SKM-1 (cell line): ENCODE measurements at regions not wholly inside any gene's neighbourhood (a gene's known extent, or its start where the extent isn't known, plus 50 kb on each side); places are given as distances from the start of the nearest gene placed in this dataset.
"Not testable (repeated sequence)": the region's sequence is repeated elsewhere in the genome, so short reads cannot be mapped to it uniquely, and the experiment has no call there.

Source experiments
- DNase-seq: peaks from one replicate; lab custom pipeline; 2025; ENCODE audit not compliant: unreplicated experiment; lab: John Stamatoyannopoulos, UW

DNA sequence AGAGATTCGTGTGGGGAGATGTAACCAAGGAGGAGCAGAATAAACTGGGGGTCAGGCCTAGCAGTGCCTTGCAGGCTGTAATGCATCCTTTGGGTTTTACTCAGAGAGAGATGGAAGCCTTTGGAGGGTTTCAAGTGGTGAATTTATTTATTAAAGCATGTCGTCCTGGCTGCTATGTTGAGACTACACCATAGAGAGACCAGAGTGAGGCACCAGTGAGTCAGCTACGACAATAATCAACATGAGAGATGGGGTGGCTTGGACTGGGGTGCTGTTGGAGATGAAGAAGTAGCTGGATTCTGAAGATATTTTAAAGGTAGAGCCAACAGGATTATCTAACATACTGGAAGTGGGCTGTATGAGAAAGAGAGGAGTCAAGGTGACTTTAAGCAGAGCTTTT is 335.3 kb upstream of the ARHGEF26 start:
- DNase-seq = no peak

DNA sequence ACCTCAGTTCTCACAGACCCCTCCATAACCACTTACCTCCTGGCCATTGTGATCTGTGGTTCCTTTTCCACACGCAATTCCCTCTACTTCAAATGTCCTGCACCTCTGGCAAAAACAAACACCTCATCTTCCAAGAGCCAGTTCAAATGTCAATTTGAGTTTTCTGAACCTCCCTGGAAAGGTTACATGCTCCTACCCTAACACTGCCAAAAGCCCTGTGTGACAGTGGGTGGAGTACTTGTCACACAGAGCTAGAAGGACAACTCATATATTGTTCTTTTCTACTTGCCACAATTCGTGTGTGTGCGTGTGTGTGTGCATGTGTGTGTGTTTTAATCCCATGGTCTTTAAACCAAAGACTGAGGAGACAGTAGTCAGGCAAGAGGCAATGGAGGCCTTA is 331.8 kb upstream of the ARHGEF26 start:
- DNase-seq = no peak

- DNase-seq = not testable (repeated sequence)
Measured at GRCh38 chr3:153797056-153797455, 324.1 kb upstream of the ARHGEF26 start.

DNA sequence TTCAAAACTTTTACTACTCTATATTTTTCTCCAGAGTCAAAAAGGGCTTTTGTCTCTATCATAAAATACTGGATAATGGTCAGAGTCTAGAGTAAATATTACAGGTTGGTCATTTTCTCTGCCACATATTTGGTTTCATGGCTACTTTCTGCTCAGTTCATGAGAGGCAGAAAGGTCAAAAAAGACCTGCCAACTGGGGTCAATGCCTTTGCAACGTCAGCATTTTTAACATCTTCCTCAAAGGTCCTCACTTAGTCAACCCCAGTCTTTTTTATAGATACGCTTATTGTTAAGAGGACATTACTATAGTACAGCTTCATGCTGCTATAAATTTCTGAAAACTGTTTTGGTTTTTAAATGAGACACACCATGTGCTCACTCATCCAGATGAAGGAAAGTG is 312.1 kb upstream of the ARHGEF26 start:
- no peak for DNase-seq

DNA sequence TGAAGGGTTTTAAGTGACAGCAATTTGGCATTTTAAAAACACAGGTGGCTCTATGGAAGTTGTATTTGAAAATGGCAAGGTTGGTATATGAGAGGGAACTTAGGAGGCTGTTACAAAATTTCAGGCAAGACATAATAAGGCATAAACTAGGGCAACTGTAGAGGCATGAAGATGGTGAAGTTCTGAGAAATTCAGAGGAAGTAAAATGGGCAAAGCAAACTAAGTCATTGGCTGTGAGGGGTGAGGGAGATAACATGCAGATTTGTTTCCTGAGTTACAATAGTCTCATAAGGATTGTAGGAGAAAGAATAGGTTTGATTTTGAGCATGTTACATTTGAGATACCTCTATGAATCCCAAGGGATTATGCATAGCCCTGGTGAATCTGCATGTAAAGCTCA is 302.9 kb upstream of the ARHGEF26 start:
- no peak for DNase-seq

DNA sequence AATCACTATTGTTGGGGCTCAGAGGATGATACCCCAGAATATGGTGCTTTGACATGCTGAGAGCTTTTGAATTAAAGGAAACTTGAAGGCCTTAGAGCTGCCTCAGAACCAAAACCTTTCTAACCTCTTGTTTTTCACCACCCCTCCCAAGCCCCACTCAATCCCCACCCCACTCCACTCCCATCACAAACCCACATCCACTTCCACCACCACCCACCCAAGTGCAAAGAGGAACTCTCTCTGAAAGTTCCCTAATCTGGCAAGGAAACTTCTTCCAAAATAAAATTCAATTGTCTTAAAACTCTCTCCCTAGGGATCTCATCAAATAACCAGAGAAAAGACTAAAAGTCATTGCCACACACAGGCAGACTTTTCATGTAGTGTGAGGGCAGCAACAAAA is 301.2 kb upstream of the ARHGEF26 start:
- no peak for DNase-seq

GRCh38 chr3:153828346-153828745 is 292.8 kb upstream of the ARHGEF26 start:
- DNase-seq = not testable (repeated sequence)

- DNase-seq = no peak
Measured at GRCh38 chr3:153829606-153830170, 291.5 kb upstream of the ARHGEF26 start.

DNA sequence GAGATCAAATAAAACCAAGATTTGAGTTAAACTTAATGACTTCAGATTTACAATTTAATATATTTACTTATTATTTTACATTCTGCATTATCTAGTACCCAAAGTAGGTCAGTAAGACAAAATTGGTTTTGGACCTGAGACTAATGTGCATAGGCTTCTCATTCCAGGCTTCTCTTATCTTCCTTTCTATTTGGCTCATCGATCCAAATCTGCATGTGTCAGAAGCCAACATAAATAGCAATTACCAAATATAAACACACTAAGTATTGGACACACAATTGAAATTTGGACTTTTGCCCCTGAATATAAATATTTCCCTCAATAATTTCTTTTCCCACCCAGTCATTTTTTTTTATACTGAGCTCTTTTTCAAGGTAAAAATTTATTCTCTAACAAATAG is 290.6 kb upstream of the ARHGEF26 start:
- no peak for DNase-seq

DNA sequence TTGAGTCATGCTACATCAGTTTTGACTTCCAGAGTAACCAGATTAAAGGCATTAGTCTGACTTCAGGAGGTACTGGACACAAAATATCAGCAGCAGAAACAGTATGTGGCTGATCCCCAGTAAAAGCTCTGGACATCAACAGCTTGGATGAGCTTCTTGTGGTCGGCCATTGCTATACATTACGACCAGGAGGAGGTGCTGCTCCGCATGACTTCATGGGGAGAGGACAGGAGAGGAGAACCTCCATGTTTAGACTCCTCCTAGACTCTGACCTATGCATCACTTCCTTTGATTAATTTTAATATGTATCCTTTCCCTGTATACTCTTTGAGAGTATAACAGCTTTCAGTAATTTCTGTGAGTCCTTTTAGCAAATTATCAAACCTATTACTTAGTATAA is 285.6 kb upstream of the ARHGEF26 start:
- no peak for DNase-seq

GRCh38 chr3:153840487-153840886 is 280.7 kb upstream of the ARHGEF26 start:
- DNase-seq = no peak

DNA sequence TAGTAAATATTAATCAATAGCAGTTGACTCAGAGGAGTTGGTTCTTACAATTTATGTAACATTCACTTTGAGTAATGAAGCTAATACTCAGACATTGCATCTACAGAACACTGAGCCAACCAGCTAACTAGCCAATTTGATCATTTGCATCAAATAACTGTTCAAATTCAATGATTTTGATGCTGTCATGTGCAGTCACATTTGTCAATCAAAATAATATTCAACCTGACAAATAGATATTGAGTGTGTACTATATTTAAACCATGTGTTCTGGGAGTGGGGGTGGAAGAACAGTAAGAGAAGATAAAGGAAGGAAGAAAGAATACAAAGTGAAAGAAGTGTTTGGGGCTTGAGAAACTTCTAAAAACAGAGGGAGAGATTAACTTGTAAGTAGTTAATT is 277.2 kb upstream of the ARHGEF26 start:
- DNase-seq = no peak

GRCh38 chr3:153845311-153845710 is 275.9 kb upstream of the ARHGEF26 start:
- no peak for DNase-seq

DNA sequence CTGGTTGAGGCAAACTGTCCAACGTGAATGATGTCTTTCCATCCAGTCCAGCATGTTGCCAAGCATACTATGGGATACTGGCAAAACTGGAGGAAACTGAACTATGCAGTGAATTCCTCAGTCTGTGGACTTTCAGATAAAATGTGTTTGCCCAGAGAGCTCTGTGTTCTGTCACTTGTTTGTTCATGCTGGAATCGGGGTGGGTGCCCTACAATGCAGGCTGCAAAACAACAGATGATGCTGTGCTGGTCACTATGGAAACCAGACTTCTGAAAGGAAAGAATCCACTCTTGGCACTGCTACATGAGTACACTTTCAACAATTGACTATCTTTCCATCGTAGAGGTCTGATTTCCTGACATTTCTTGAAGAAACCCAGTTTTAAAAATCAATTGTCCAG is 272.5 kb upstream of the ARHGEF26 start:
- no peak for DNase-seq

DNA sequence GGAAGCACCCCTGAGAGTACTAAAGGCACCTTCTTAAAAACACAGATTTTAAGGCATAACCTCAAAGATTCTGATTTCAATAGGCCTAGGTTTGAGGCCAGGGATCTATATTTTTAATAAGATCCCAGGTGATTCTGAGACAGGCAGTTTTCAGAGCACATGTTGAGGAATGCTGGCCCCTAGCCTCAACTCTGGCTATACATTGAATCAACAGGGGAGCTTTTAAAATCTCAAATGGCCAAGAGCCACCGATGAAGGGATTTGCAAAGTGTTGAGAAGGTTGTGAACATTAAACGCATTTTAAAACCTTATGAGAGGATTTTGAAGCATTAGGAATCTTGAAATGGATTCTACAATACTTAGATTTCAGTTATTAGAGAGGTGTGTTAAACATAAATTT is 268.8 kb upstream of the ARHGEF26 start:
- no peak for DNase-seq

DNA sequence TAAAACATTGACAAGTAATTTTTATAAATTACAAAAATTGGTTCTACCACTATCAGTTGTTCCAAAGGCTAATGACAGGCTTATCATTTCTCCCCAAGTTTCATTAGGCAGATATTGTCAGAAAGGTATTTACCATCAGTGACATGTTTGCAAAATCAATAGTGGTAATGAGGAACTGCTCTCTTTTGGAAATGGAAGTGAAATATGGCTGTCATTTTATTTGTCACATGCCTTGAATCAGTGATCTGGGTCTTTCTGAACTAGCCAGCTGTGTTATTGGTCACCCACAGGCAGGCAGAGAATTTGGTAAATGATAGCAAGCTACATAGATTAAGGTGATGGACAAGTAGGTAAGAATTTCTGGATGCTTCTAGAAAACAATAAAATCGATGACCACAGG is 268.0 kb upstream of the ARHGEF26 start:
- DNase-seq = no peak

- no peak for DNase-seq
Measured at GRCh38 chr3:153855772-153856171, 265.4 kb upstream of the ARHGEF26 start.

DNA sequence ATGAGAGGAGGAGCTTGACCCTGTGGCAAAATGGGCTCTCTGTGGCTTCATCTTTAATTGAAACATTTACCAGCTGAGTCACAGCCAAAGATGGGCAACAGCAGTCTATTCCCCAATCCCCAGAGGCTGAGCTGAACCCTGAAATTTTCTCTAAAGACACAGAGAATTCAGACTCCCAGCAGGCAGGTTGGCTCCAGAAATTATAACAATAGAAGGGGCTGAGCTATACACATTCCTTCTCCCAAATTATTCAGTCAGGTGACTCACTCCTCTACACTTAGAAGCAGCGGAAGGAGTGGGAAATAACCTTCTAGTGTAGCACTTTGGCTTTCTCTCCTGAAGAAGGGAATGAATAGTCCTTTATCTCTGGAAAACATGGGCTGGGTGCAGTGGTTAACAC is 264.3 kb upstream of the ARHGEF26 start:
- no peak for DNase-seq

DNA sequence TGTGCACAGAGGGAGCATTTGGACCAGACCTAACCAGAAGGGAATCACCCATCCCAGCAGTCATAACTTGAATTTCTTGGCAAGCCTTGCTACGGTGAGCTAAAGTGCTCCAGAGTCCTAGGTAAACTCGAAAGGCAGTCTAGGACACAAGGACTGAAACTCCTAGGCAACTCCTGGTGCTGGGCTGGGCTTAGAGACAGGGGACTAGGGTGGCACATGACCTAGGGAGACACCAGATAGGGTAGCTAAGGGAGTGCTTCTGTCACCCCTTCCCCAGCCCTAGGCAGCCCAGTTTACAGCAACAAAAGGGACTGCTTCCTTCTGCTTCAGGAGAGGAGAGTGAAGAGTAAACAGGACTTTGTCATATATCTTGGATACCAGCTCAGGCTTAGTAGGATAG is 256.4 kb upstream of the ARHGEF26 start:
- DNase-seq = no peak

DNA sequence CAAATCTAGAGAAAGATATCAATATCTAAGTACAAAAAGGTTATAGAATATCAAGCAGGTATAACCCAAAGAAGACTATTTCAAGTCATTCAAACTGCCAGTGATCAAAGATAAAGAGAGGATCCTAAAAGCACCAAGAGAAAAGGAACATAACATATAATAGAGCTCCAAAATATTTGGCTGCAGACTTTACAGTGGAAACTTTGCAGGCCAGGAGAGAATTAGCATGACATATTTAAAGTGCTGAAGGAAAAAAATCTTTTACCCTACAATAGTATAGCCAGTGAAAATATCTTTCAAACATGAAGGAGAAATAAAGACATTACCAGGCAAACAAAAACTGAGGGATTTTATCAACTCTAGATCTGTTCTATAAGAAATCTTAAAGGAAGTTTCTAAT is 254.3 kb upstream of the ARHGEF26 start:
- no peak for DNase-seq

GRCh38 chr3:153874348-153874747 is 246.8 kb upstream of the ARHGEF26 start:
- DNase-seq = not testable (repeated sequence)

- DNase-seq = no peak
Measured at GRCh38 chr3:153880493-153880892, 240.7 kb upstream of the ARHGEF26 start.

- no peak for DNase-seq
Measured at GRCh38 chr3:153881201-153881600, 240.0 kb upstream of the ARHGEF26 start.

GRCh38 chr3:153885359-153885758 is 235.8 kb upstream of the ARHGEF26 start:
- no peak for DNase-seq
